Epidermal melanocyte (primary cell): ENCODE measurements at regions not wholly inside any gene's neighbourhood (a gene's known extent, or its start where the extent isn't known, plus 50 kb on each side); places are given as distances from the start of the nearest gene placed in this dataset.

Experiments
- DNase-seq: peaks from one replicate; pipeline ENCODE4 v3.0.0; 2011; ENCODE audit warnings: low spot score; ENCODE audit not compliant: insufficient read length

- no peak for DNase-seq
Measured at GRCh38 chr1:221933814-221934213, 191.9 kb upstream of the DUSP10 start.

- DNase-seq, result no peak
Measured at GRCh38 chr1:221926441-221926840, 184.6 kb upstream of the DUSP10 start.

- no peak for DNase-seq
Measured at GRCh38 chr1:221925947-221926346, 184.1 kb upstream of the DUSP10 start.

GRCh38 chr1:221923929-221924598, 182.2 kb upstream of the DUSP10 start:
- DNase-seq, result no peak

- no peak for DNase-seq
Measured at GRCh38 chr1:221921936-221922335, 180.0 kb upstream of the DUSP10 start.

GRCh38 chr1:221919743-221920142, 177.9 kb upstream of the DUSP10 start:
- DNase-seq, result no peak

- DNase-seq, result no peak
Measured at GRCh38 chr1:221919341-221919740, 177.5 kb upstream of the DUSP10 start.

- DNase-seq, result no peak
Measured at GRCh38 chr1:221916176-221916575, 174.3 kb upstream of the DUSP10 start.

GRCh38 chr1:221915764-221916163, 173.9 kb upstream of the DUSP10 start:
- DNase-seq, result no peak

GRCh38 chr1:221913351-221913892, 171.5 kb upstream of the DUSP10 start:
- DNase-seq, result no peak

- no peak for DNase-seq
Measured at GRCh38 chr1:221912230-221912629, 170.3 kb upstream of the DUSP10 start.

GRCh38 chr1:221911714-221912113, 169.8 kb upstream of the DUSP10 start:
- DNase-seq, result no peak

GRCh38 chr1:221910222-221910621, 168.3 kb upstream of the DUSP10 start:
- DNase-seq, result no peak

GRCh38 chr1:221908573-221908972, 166.7 kb upstream of the DUSP10 start:
- no peak for DNase-seq

GRCh38 chr1:221907166-221907932, 165.5 kb upstream of the DUSP10 start:
- DNase-seq, result no peak

GRCh38 chr1:221905802-221906201, 163.9 kb upstream of the DUSP10 start:
- no peak for DNase-seq

- DNase-seq, result no peak
Measured at GRCh38 chr1:221904319-221904718, 162.4 kb upstream of the DUSP10 start.

GRCh38 chr1:221903594-221903993, 161.7 kb upstream of the DUSP10 start:
- DNase-seq, result no peak

- no peak for DNase-seq
Measured at GRCh38 chr1:221902961-221903360, 161.1 kb upstream of the DUSP10 start.

GRCh38 chr1:221900678-221901077, 158.8 kb upstream of the DUSP10 start:
- no peak for DNase-seq

GRCh38 chr1:221897321-221897721, 155.4 kb upstream of the DUSP10 start:
- DNase-seq, result no peak

GRCh38 chr1:221892301-221892830, 150.5 kb upstream of the DUSP10 start:
- DNase-seq, result no peak
